CD14-positive monocyte (primary cell): ENCODE measurements at regions not wholly inside any gene's neighbourhood (a gene's known extent, or its start where the extent isn't known, plus 50 kb on each side); places are given as distances from the start of the nearest gene placed in this dataset.

Experiments used
- DNase-seq, 3 donors: peaks; one replicate each; pipeline ENCODE4 v3.0.0-alpha.2; 2011 to 2022
- H2AFZ ChIP-seq: 2 replicates; pipeline ENCODE4 v1.6.0; 2012; ENCODE audit warnings: mild to moderate bottlenecking, low read depth, low read length, inconsistent platforms; ENCODE audit not compliant: insufficient read depth, poor library complexity, severe bottlenecking
- H3K27ac ChIP-seq, 2 donors: 1 replicate in 1 of 2; 2 replicates in 1 of 2; pipeline ENCODE4 v1.5.1; 2012 to 2013; ENCODE audit warnings: low read length in 2 of 2, control low read depth in 1 of 2, inconsistent platforms in 1 of 2, low read depth in 1 of 2, mild to moderate bottlenecking in 1 of 2
- H3K27me3 ChIP-seq, 2 donors: one replicate each; pipeline versions ENCODE4 v1.6.0 to v1.6.1; 2011 to 2013; ENCODE audit warnings: low read length in 2 of 2; ENCODE audit not compliant: control insufficient read depth in 2 of 2, insufficient read depth in 2 of 2
- H3K36me3 ChIP-seq, 2 donors: replicated peaks in 1 of 2; 1 replicate in 1 of 2; 2 replicates in 1 of 2; pipeline versions ENCODE4 v1.5.1 to v1.6.1; 2012 to 2013; ENCODE audit warnings: low read length in 2 of 2, control low read depth in 1 of 2, inconsistent platforms in 1 of 2, mild to moderate bottlenecking in 1 of 2; ENCODE audit not compliant: insufficient read depth in 2 of 2, control insufficient read depth in 1 of 2
- H3K4me1 ChIP-seq, 2 donors: 1 replicate in 1 of 2; 2 replicates in 1 of 2; pipeline versions ENCODE4 v1.5.1 to v1.6.1; 2012 to 2013; ENCODE audit warnings: low read length in 2 of 2, control low read depth in 1 of 2, inconsistent platforms in 1 of 2, mild to moderate bottlenecking in 1 of 2, moderate library complexity in 1 of 2; ENCODE audit not compliant: insufficient read depth in 2 of 2, control insufficient read depth in 1 of 2
- H3K4me2 ChIP-seq: replicated peaks from 2 replicates; pipeline ENCODE3; 2012; ENCODE audit warnings: low read length, moderate library complexity, mild to moderate bottlenecking; ENCODE audit not compliant: poor library complexity, severe bottlenecking; ENCODE audit errors: extremely low read depth
- H3K4me3 ChIP-seq, 3 experiments: fragments of 200-600 bp in 1 of 3; sonication (generic) in 1 of 3; replicated peaks in 1 of 3; 1 replicate in 2 of 3; 2 replicates in 1 of 3; pipeline ENCODE4 v1.5.1; 2011 to 2013; ENCODE audit warnings: low read length in 3 of 3, mild to moderate bottlenecking in 3 of 3, control low read depth in 2 of 3, low read depth in 2 of 3, inconsistent platforms in 1 of 3, moderate library complexity in 1 of 3
- H3K79me2 ChIP-seq: 2 replicates; pipeline ENCODE4 v1.6.0; 2012; ENCODE audit warnings: mild to moderate bottlenecking, control low read depth, inconsistent platforms, low read length, moderate library complexity; ENCODE audit not compliant: insufficient read depth
- H3K9ac ChIP-seq: 2 replicates; pipeline ENCODE4 v1.6.0; 2017; ENCODE audit warnings: low read length, mild to moderate bottlenecking; ENCODE audit not compliant: insufficient read depth, poor library complexity, severe bottlenecking
- H3K9me3 ChIP-seq, 2 donors: replicated peaks in 1 of 2; 1 replicate in 1 of 2; 2 replicates in 1 of 2; pipeline versions ENCODE4 v1.5.1 to v1.6.1; 2012 to 2013; ENCODE audit warnings: low read length in 2 of 2, control low read depth in 1 of 2; ENCODE audit not compliant: control insufficient read depth in 1 of 2, insufficient read depth in 1 of 2
- H4K20me1 ChIP-seq: 2 replicates; pipeline ENCODE4 v1.6.0; 2012; ENCODE audit warnings: mild to moderate bottlenecking, low read length, control low read depth, moderate library complexity; ENCODE audit not compliant: insufficient read depth
- H3K27ac Mint-ChIP-seq, 7 donors: one replicate each; pipeline ENCODE4 v1.8.0; 2020; ENCODE audit warnings: mild to moderate bottlenecking in 7 of 7, mixed read lengths in 7 of 7, moderate library complexity in 6 of 7, inconsistent platforms in 2 of 7
- H3K27me3 Mint-ChIP-seq, 3 donors: one replicate each; pipeline ENCODE4 v1.8.0; 2021 to 2022; ENCODE audit warnings: low read depth in 3 of 3, mild to moderate bottlenecking in 3 of 3, mixed read lengths in 3 of 3, moderate library complexity in 3 of 3, inconsistent platforms in 1 of 3
- H3K36me3 Mint-ChIP-seq, 2 donors: one replicate each; pipeline ENCODE4 v1.8.0; 2020; ENCODE audit warnings: mixed read lengths in 2 of 2, inconsistent platforms in 1 of 2, mild to moderate bottlenecking in 1 of 2
- H3K4me1 Mint-ChIP-seq: one replicate; pipeline ENCODE4 v1.8.0; 2020; ENCODE audit warnings: mild to moderate bottlenecking, mixed read lengths
- H3K4me3 Mint-ChIP-seq, 2 donors: one replicate each; pipeline ENCODE4 v1.8.0; 2020; ENCODE audit warnings: mild to moderate bottlenecking in 2 of 2, mixed read lengths in 2 of 2, moderate library complexity in 1 of 2
- H3K9me3 Mint-ChIP-seq, 7 donors: one replicate each; pipeline ENCODE4 v1.8.0; 2020 to 2022; ENCODE audit warnings: mixed read lengths in 7 of 7, mild to moderate bottlenecking in 6 of 7, moderate library complexity in 6 of 7, inconsistent platforms in 2 of 7
- WGBS: methylation state at CpG from one replicate; pipeline ENCODE4 v1.1.5; 2013; ENCODE audit warnings: missing lambda C conversion rate; ENCODE audit not compliant: insufficient coverage; 5-methylcytosine and 5-hydroxymethylcytosine counted together
- intact Hi-C, 2 donors: fragments of 100-400 bp; cut with micrococcal nuclease; formaldehyde crosslinking; loops; one replicate each; pipeline versions ENCODE4 v1.15.0 to v1.15.1; 2023
- TF ChIP-seq, protein P1 (sequence below): fragments of 200-600 bp; IDR thresholded peaks from one replicate; pipeline ENCODE4 v1.8.0; 2022; ENCODE audit warnings: antibody characterized with exemption, mild to moderate bottlenecking

- H3K36me3 Mint-ChIP-seq, result no peaks in the 10 kb centered on the region
- peaks cover 3 to 4% (median 3%) of the 10 kb centered on the region in 3 donors for H3K27me3 Mint-ChIP-seq
- DNase-seq, result no peak
These were observed 357.2 kb downstream of the ZSWIM6 start for GRCh38 chr5:61689153-61689846.

DNA sequence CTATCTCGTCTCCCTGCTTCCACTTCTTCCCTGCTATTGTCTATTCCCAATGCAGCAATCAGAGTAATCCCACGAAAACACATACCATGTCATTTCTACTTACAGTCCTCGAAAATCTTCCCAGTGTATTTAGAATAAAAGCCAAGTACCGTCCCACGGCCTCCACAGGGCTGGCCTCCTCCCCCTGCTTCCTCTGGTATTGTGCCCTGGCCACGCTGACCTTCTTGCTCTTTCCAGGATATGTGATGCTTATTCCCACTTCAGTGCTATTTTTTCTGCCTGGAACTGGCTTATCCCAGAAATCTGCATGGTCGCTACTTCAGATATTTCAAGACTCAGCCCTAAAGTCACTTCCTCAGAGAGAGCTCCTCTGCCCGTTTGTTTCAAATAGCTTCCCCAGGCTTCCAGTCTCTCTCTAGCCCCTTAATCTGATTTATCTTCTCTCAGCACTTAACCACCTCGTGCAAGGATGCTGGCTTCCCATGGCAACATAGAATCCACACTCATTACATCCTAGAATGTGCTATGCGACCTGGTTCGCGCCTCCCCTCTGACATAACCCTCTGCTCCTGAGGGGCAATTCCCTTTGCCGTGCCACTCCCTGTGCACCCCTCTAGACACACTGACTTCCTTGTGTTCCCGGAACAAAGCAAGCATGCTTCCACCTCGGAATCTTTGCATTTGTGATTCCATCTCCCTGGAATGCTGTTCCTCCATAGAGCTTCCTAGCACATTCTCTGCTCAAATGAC, 365.9 kb downstream of the ZSWIM6 start:
- Mint-ChIP-seq H3K4me1 (no peaks in the 10 kb centered on the region), H3K27me3 (peaks cover 2 to 3% (median 2%) of the 10 kb centered on the region in 3 donors), H3K9me3 (peaks cover 0 to 7% (median 3%) of the 10 kb centered on the region in 7 donors), H3K27ac (no peak overlapping the region), H3K4me3 (no peak overlapping the region), H3K36me3 (no peaks in the 10 kb centered on the region)
- 90% methylated on average over 15 of the region's 15 CpGs for WGBS
- no peak for DNase-seq
- no peaks in the 10 kb centered on the region for H3K27me3 ChIP-seq
- no peaks in the 10 kb centered on the region for H4K20me1 ChIP-seq
- no peak overlapping the region for H2AFZ ChIP-seq
- H3K4me3 ChIP-seq, result no peak overlapping the region
- H3K36me3 ChIP-seq, result no peaks in the 10 kb centered on the region
- TF ChIP-seq, protein P1, sequence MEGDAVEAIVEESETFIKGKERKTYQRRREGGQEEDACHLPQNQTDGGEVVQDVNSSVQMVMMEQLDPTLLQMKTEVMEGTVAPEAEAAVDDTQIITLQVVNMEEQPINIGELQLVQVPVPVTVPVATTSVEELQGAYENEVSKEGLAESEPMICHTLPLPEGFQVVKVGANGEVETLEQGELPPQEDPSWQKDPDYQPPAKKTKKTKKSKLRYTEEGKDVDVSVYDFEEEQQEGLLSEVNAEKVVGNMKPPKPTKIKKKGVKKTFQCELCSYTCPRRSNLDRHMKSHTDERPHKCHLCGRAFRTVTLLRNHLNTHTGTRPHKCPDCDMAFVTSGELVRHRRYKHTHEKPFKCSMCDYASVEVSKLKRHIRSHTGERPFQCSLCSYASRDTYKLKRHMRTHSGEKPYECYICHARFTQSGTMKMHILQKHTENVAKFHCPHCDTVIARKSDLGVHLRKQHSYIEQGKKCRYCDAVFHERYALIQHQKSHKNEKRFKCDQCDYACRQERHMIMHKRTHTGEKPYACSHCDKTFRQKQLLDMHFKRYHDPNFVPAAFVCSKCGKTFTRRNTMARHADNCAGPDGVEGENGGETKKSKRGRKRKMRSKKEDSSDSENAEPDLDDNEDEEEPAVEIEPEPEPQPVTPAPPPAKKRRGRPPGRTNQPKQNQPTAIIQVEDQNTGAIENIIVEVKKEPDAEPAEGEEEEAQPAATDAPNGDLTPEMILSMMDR, result no peak
- no peaks in the 10 kb centered on the region for H3K4me1 ChIP-seq
- peaks cover 0 to under 1% of the 10 kb centered on the region in 2 donors for H3K9me3 ChIP-seq
- no peak overlapping the region for H3K27ac ChIP-seq
- intact Hi-C loops, result no loop called here
- no peaks in the 10 kb centered on the region for H3K79me2 ChIP-seq
- no peak overlapping the region for H3K9ac ChIP-seq
- H3K4me2 ChIP-seq, result no peak overlapping the region

More at GRCh38 chr5:61689153-61689846, 357.2 kb downstream of the ZSWIM6 start:
- Histone ChIP-seq H3K9me3 (peaks cover 0 to 5% of the 10 kb centered on the region in 2 donors), H3K36me3 (no peaks in the 10 kb centered on the region), H3K4me1 (no peaks in the 10 kb centered on the region), H3K4me3 (no peak overlapping the region), H3K79me2 (no peaks in the 10 kb centered on the region), H4K20me1 (no peaks in the 10 kb centered on the region), H3K4me2 (no peak overlapping the region), H2AFZ (no peak overlapping the region), H3K9ac (no peak overlapping the region), H3K27me3 (no peaks in the 10 kb centered on the region), H3K27ac (no peak overlapping the region)
- intact Hi-C loops, result no loop called here
- no peak overlapping the region for H3K4me3 Mint-ChIP-seq
- H3K27ac Mint-ChIP-seq, result no peak overlapping the region
- WGBS, result no CpG with 5 or more reads among the region's 3 CpGs
- no peaks in the 10 kb centered on the region for H3K4me1 Mint-ChIP-seq
- TF ChIP-seq, protein P1, result no peak
- H3K9me3 Mint-ChIP-seq, result peaks cover 0 to 6% (median 0%) of the 10 kb centered on the region in 7 donors
